ENCODE measurements at regions not wholly inside any gene's neighbourhood (a gene's known extent, or its start where the extent isn't known, plus 50 kb on each side); places are given as distances from the start of the nearest gene placed in this dataset.

DNA sequence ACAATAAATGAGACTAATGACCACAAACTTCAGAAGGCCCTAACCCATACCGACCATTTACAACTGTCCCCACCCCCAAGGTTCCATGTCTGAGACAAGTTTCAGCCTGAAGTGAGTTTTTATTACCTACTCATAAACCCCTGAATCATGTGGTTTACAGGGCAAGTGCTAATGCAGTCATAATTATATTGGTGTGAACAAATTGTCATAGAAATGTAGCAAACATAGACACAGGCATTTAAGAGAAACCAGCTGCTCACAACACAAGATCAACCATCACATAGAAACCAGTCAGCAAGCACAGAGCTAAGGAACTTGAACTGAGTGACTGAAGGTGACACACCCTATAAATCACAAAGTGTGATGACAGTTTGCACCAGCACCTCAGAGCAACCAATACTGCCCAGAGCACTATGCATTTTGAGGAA is 173.8 kb upstream of the MID1 start:
- TF ChIP-seq, protein P1, sequence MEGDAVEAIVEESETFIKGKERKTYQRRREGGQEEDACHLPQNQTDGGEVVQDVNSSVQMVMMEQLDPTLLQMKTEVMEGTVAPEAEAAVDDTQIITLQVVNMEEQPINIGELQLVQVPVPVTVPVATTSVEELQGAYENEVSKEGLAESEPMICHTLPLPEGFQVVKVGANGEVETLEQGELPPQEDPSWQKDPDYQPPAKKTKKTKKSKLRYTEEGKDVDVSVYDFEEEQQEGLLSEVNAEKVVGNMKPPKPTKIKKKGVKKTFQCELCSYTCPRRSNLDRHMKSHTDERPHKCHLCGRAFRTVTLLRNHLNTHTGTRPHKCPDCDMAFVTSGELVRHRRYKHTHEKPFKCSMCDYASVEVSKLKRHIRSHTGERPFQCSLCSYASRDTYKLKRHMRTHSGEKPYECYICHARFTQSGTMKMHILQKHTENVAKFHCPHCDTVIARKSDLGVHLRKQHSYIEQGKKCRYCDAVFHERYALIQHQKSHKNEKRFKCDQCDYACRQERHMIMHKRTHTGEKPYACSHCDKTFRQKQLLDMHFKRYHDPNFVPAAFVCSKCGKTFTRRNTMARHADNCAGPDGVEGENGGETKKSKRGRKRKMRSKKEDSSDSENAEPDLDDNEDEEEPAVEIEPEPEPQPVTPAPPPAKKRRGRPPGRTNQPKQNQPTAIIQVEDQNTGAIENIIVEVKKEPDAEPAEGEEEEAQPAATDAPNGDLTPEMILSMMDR (IDR thresholded peaks at IDR 0.05; ENCODE audit: extremely low read depth, low read depth, low read length): no peak
- no peak for DNase-seq (ENCODE audit: insufficient read length, low spot score, missing footprints)

DNA sequence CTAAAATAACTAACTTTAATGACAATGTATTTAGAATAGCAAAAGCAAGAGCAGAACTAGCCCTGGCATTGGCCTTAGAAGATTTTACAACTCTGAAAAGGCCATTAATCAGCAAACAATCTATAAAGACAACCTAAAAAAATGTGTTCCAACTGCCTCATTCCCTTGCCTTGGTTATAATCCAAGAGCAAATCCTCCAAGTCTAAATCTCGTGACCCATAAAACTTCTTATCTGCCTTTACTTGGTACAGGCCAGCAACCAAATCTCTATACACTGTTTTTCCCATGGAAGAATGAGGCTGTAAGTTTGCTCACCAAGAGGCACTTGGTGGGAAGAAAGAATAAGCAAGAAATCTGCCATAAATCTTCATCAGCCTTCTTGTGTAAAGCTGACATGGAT is 175.3 kb upstream of the MID1 start:
- no peaks in the 10 kb centered on the region for H3K9me3 ChIP-seq (ENCODE audit: low read depth, low read length)
- H3K27me3 ChIP-seq (ENCODE audit: insufficient read depth, low read length): no peaks in the 10 kb centered on the region
- no peak overlapping the region for H3K27ac ChIP-seq (ENCODE audit: low read depth, low read length)
- TF ChIP-seq, protein P1 (IDR thresholded peaks at IDR 0.05; ENCODE audit: extremely low read depth, low read depth, low read length): no peak
- H4K20me1 ChIP-seq (ENCODE audit: insufficient read depth, low read length): no peaks in the 10 kb centered on the region
- H2AFZ ChIP-seq (ENCODE audit: low read length): no peak overlapping the region
- H3K36me3 ChIP-seq (ENCODE audit: insufficient read depth, low read length): no peaks in the 10 kb centered on the region
- no peaks in the 10 kb centered on the region for H3K4me1 ChIP-seq (ENCODE audit: insufficient read depth, low read length)
- no peaks in the 10 kb centered on the region for H3K79me2 ChIP-seq (ENCODE audit: insufficient read depth, low read length)
- no peak for DNase-seq (ENCODE audit: insufficient read length, low spot score, missing footprints)
- no peak overlapping the region for H3K4me3 ChIP-seq (ENCODE audit: insufficient read depth, low read length)
- H3K4me2 ChIP-seq (ENCODE audit: insufficient read depth, low read length): no peak overlapping the region

More for the DNA sequence above, 173.8 kb upstream of the MID1 start:
- Histone ChIP-seq H3K27ac (ENCODE audit: low read depth, low read length) (no peak overlapping the region), H3K4me3 (ENCODE audit: insufficient read depth, low read length) (no peak overlapping the region), H3K9me3 (ENCODE audit: low read depth, low read length) (no peaks in the 10 kb centered on the region), H3K4me2 (ENCODE audit: insufficient read depth, low read length) (no peak overlapping the region), H2AFZ (ENCODE audit: low read length) (no peak overlapping the region), H3K79me2 (ENCODE audit: insufficient read depth, low read length) (no peaks in the 10 kb centered on the region), H3K4me1 (ENCODE audit: insufficient read depth, low read length) (no peaks in the 10 kb centered on the region), H4K20me1 (ENCODE audit: insufficient read depth, low read length) (no peaks in the 10 kb centered on the region), H3K27me3 (ENCODE audit: insufficient read depth, low read length) (no peaks in the 10 kb centered on the region), H3K36me3 (ENCODE audit: insufficient read depth, low read length) (no peaks in the 10 kb centered on the region)

DNA sequence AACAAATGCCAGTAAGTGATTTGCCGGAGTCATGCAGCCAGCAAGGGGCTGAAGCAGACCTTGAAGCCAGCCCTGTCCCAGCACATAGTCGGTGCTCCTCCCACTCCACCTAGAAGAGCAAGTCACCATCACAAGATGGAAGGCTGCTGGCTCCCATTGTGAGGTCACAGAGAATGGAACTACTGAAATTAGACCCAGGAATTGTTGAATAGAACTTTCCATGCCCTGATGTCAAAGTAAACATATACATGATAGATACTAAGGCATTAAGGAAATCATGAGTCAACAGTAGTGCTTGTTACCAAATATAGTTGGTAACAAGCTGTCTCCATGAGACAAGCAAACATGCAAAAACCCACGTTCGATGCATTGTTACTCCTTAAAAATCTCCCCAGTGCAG is 177.1 kb upstream of the MID1 start:
- H3K27ac ChIP-seq (ENCODE audit: low read depth, low read length): no peak overlapping the region
- H3K36me3 ChIP-seq (ENCODE audit: insufficient read depth, low read length): no peaks in the 10 kb centered on the region
- no peaks in the 10 kb centered on the region for H4K20me1 ChIP-seq (ENCODE audit: insufficient read depth, low read length)
- DNase-seq (ENCODE audit: insufficient read length, low spot score, missing footprints): no peak
- H3K27me3 ChIP-seq (ENCODE audit: insufficient read depth, low read length): no peaks in the 10 kb centered on the region
- TF ChIP-seq, protein P1 (IDR thresholded peaks at IDR 0.05; ENCODE audit: extremely low read depth, low read depth, low read length): no peak
- H3K4me3 ChIP-seq (ENCODE audit: insufficient read depth, low read length): no peak overlapping the region
- no peak overlapping the region for H3K4me2 ChIP-seq (ENCODE audit: insufficient read depth, low read length)
- H3K9me3 ChIP-seq (ENCODE audit: low read depth, low read length): no peaks in the 10 kb centered on the region
- no peaks in the 10 kb centered on the region for H3K4me1 ChIP-seq (ENCODE audit: insufficient read depth, low read length)
- no peak overlapping the region for H2AFZ ChIP-seq (ENCODE audit: low read length)
- no peaks in the 10 kb centered on the region for H3K79me2 ChIP-seq (ENCODE audit: insufficient read depth, low read length)

DNA sequence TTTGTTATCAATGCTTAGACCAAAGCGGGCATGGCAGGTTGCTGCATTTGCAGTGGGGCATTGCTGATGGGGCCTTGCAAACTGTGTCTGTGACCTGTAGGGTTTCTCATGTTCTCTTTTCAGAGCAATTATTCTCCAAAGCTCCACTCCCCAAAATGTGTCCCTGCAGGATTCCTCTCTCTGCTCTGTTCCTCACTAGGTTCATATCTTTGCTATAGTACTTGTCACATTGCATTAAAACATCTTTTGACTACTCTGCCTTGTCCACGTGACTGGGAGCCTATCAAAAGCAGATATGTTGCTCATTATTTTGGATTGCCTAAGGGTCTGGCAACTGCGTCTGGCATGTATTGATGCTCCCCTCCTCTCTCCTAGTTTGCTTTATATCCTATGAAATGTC is 177.7 kb upstream of the MID1 start:
- H3K9me3 ChIP-seq (ENCODE audit: low read depth, low read length): no peaks in the 10 kb centered on the region
- H3K4me2 ChIP-seq (ENCODE audit: insufficient read depth, low read length): no peak overlapping the region
- TF ChIP-seq, protein P1 (IDR thresholded peaks at IDR 0.05; ENCODE audit: extremely low read depth, low read depth, low read length): no peak
- H3K4me1 ChIP-seq (ENCODE audit: insufficient read depth, low read length): no peaks in the 10 kb centered on the region
- no peaks in the 10 kb centered on the region for H3K27me3 ChIP-seq (ENCODE audit: insufficient read depth, low read length)
- H4K20me1 ChIP-seq (ENCODE audit: insufficient read depth, low read length): no peaks in the 10 kb centered on the region
- no peak for DNase-seq (ENCODE audit: insufficient read length, low spot score, missing footprints)
- H3K79me2 ChIP-seq (ENCODE audit: insufficient read depth, low read length): no peaks in the 10 kb centered on the region
- H3K36me3 ChIP-seq (ENCODE audit: insufficient read depth, low read length): no peaks in the 10 kb centered on the region
- H3K4me3 ChIP-seq (ENCODE audit: insufficient read depth, low read length): no peak overlapping the region
- no peak overlapping the region for H3K27ac ChIP-seq (ENCODE audit: low read depth, low read length)
- H2AFZ ChIP-seq (ENCODE audit: low read length): no peak overlapping the region
